ENCODE measurements at regions not wholly inside any gene's neighbourhood (a gene's known extent, or its start where the extent isn't known, plus 50 kb on each side); places are given as distances from the start of the nearest gene placed in this dataset.
"Not testable (repeated sequence)": the region's sequence is repeated elsewhere in the genome, so short reads cannot be mapped to it uniquely, and the experiment has no call there.

DNA sequence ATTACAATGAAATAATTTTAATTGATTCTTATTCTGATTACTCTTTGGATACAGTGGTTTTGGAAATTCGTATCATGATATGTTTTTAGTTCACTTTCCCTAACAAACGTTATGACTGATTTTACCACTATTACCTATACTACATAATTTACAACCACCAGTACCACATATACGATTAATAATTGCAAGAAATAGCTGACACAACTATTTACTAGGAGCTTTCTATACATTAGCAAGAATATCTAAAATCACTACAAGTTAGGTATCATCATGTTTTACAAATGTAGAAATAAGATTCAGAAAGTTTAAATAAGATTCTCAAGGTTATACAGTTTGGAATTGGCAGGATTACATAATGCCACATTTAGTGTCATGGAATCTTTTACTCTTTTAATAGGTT is 1401.1 kb upstream of the RAG2 start:
- Histone ChIP-seq H3K4me1 (ENCODE audit: insufficient read depth, low read length) (no peaks in the 10 kb centered on the region), H3K27me3 (ENCODE audit: control insufficient read depth in 1 of 2, insufficient read depth in 2 of 2, low read length in 2 of 2) (no peaks in the 10 kb centered on the region), H3K27ac (ENCODE audit: low read depth, low read length) (no peak overlapping the region), H3K9ac (ENCODE audit: low read length) (no peak overlapping the region), H3K36me3 (ENCODE audit: insufficient read depth, low read length) (no peaks in the 10 kb centered on the region), H3K4me3 (ENCODE audit: low read depth in 1 of 2, low read length in 2 of 2) (no peak overlapping the region), H3K9me3 (ENCODE audit: low read length) (no peaks in the 10 kb centered on the region)

DNA sequence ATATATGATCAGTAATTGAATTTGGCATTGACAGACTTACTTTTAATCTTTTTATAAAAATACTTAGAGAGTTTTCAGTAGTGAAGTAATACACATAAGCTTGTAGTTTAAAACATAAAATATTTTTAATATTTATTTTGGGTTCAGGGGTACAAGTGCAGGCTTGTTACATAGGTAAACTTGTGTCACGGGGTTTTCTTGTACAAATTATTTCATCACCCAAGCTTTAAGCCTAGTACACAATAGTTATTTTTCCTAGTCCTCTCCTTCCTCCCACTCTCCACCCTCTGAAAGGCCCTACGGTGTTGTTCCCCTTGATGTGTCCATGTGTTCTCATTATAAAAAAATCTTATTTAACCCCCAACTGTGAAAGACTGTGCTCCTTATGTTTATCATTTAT is 1397.8 kb upstream of the RAG2 start:
- H3K9me3 ChIP-seq (ENCODE audit: low read length): no peaks in the 10 kb centered on the region
- no peaks in the 10 kb centered on the region for H3K36me3 ChIP-seq (ENCODE audit: insufficient read depth, low read length)
- no peaks in the 10 kb centered on the region for H3K4me1 ChIP-seq (ENCODE audit: insufficient read depth, low read length)
- no peak overlapping the region for H3K9ac ChIP-seq (ENCODE audit: low read length)
- no peak overlapping the region for H3K4me3 ChIP-seq (ENCODE audit: low read depth in 1 of 2, low read length in 2 of 2)
- no peaks in the 10 kb centered on the region for H3K27me3 ChIP-seq (ENCODE audit: control insufficient read depth in 1 of 2, insufficient read depth in 2 of 2, low read length in 2 of 2)
- no peak overlapping the region for H3K27ac ChIP-seq (ENCODE audit: low read depth, low read length)

DNA sequence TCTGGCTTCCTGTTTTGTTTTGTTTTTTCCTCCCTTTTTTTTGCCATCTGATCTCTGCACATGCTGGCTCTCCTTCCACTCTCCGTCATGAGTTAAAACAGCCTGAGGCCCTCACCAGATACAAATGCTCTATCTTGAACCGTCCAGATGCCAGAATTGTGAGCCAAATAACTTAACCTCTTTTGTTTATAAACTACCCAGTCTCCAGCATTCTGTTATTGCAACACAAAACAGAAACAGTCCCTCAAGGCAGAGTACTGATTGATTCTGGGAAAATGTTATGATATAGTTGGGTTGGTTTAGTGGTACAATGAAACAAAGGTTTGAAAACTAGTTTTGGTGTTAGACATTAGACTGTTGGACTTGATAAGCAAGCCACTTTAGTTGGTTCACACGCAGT is 1390.0 kb upstream of the RAG2 start:
- Histone ChIP-seq H3K27ac (ENCODE audit: low read depth, low read length) (no peak overlapping the region), H3K36me3 (ENCODE audit: insufficient read depth, low read length) (no peaks in the 10 kb centered on the region)

DNA sequence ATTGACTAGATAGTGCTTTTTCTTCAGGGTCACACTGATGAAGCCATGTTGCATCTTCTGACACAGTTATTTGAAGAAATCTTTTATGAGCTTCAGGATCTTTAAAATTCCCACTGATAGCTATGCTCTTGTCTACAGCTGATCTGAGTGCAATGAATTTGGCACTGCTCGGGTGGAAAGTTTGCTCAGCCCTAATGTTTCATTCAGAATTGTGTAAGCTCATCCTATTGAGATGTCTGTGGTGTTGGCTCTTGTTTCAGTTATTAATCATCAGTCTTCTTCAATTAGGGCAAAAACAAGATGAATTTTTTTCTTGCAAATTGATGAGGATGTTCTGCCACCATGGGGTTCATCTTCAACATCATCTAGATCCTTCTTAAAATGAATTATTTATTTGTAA is 1387.0 kb upstream of the RAG2 start:
- Histone ChIP-seq H3K27ac (ENCODE audit: low read depth, low read length) (no peak overlapping the region), H3K36me3 (ENCODE audit: insufficient read depth, low read length) (no peaks in the 10 kb centered on the region), H3K4me1 (ENCODE audit: insufficient read depth, low read length) (no peaks in the 10 kb centered on the region), H3K9ac (ENCODE audit: low read length) (no peak overlapping the region), H3K9me3 (ENCODE audit: low read length) (no peaks in the 10 kb centered on the region), H3K4me3 (ENCODE audit: low read depth in 1 of 2, low read length in 2 of 2) (no peak overlapping the region), H3K27me3 (ENCODE audit: control insufficient read depth in 1 of 2, insufficient read depth in 2 of 2, low read length in 2 of 2) (no peaks in the 10 kb centered on the region)

More for the DNA sequence above, 1390.0 kb upstream of the RAG2 start:
- H3K27me3 ChIP-seq (ENCODE audit: control insufficient read depth in 1 of 2, insufficient read depth in 2 of 2, low read length in 2 of 2): no peaks in the 10 kb centered on the region
- no peaks in the 10 kb centered on the region for H3K9me3 ChIP-seq (ENCODE audit: low read length)
- no peak overlapping the region for H3K9ac ChIP-seq (ENCODE audit: low read length)
- no peak overlapping the region for H3K4me3 ChIP-seq (ENCODE audit: low read depth in 1 of 2, low read length in 2 of 2)
- H3K4me1 ChIP-seq (ENCODE audit: insufficient read depth, low read length): no peaks in the 10 kb centered on the region

DNA sequence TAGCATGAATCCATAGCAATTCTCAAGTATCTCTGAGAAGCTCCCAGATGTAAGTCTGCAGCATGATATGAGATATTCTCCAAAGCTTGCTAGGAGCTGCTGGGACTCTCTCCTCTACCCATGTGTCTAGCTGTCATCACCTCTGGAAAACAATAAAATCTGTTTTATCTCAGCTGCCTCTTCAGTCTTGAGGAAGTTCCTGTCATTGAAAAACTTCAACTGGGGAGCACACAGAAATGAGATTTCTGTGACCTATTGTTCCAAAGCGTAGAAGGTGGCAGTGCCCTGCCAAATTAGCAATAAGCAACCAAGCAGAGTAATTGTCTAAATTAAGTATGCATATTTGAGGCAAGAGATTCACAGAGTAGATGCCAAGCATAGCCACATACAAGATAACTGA is 1380.6 kb upstream of the RAG2 start:
- Histone ChIP-seq H3K36me3 (ENCODE audit: insufficient read depth, low read length) (no peaks in the 10 kb centered on the region), H3K9ac (ENCODE audit: low read length) (no peak overlapping the region), H3K9me3 (ENCODE audit: low read length) (no peaks in the 10 kb centered on the region), H3K27me3 (ENCODE audit: control insufficient read depth in 1 of 2, insufficient read depth in 2 of 2, low read length in 2 of 2) (no peaks in the 10 kb centered on the region), H3K4me1 (ENCODE audit: insufficient read depth, low read length) (no peaks in the 10 kb centered on the region), H3K27ac (ENCODE audit: low read depth, low read length) (no peak overlapping the region), H3K4me3 (ENCODE audit: low read depth in 1 of 2, low read length in 2 of 2) (no peak overlapping the region)

GRCh38 chr11:37973941-37974340 is 1375.9 kb upstream of the RAG2 start:
- Histone ChIP-seq H3K9ac (ENCODE audit: low read length) (no peak overlapping the region), H3K4me1 (ENCODE audit: insufficient read depth, low read length) (no peaks in the 10 kb centered on the region), H3K9me3 (ENCODE audit: low read length) (no peaks in the 10 kb centered on the region), H3K36me3 (ENCODE audit: insufficient read depth, low read length) (no peaks in the 10 kb centered on the region), H3K27me3 (ENCODE audit: control insufficient read depth in 1 of 2, insufficient read depth in 2 of 2, low read length in 2 of 2) (no peaks in the 10 kb centered on the region), H3K4me3 (ENCODE audit: low read depth in 1 of 2, low read length in 2 of 2) (no peak overlapping the region), H3K27ac (ENCODE audit: low read depth, low read length) (no peak overlapping the region)

DNA sequence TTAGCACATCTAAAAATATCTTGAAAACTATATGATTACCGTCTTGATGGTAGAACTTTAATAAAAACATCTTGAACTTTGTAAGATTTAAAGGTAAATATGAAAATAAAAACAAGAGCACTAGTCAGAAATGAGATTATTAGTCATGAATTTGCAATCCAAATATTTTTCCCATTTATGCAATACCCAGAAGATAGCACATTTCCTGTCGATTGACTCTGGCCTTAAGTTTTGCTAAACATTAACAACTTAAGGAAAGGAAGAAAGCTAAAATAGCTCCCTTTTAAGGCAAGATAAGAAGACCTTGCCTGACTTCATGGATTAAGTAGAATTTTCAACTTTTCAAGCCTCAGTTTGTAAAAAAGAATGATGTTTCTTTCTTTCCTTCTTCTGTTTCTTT is 1374.7 kb upstream of the RAG2 start:
- Histone ChIP-seq H3K27me3 (ENCODE audit: control insufficient read depth in 1 of 2, insufficient read depth in 2 of 2, low read length in 2 of 2) (no peaks in the 10 kb centered on the region), H3K36me3 (ENCODE audit: insufficient read depth, low read length) (no peaks in the 10 kb centered on the region), H3K9ac (ENCODE audit: low read length) (no peak overlapping the region), H3K27ac (ENCODE audit: low read depth, low read length) (no peak overlapping the region), H3K9me3 (ENCODE audit: low read length) (no peaks in the 10 kb centered on the region), H3K4me3 (ENCODE audit: low read depth in 1 of 2, low read length in 2 of 2) (no peak overlapping the region), H3K4me1 (ENCODE audit: insufficient read depth, low read length) (no peaks in the 10 kb centered on the region)

- H3K27ac ChIP-seq (ENCODE audit: low read depth, low read length); H3K4me3 ChIP-seq (ENCODE audit: low read depth in 1 of 2, low read length in 2 of 2); H3K4me1 ChIP-seq (ENCODE audit: insufficient read depth, low read length); H3K27me3 ChIP-seq (ENCODE audit: control insufficient read depth in 1 of 2, insufficient read depth in 2 of 2, low read length in 2 of 2); H3K36me3 ChIP-seq (ENCODE audit: insufficient read depth, low read length); H3K9ac ChIP-seq (ENCODE audit: low read length); H3K9me3 ChIP-seq (ENCODE audit: low read length): not testable (repeated sequence)
These were observed 1371.3 kb upstream of the RAG2 start for GRCh38 chr11:37969336-37969735.

GRCh38 chr11:37968148-37968547 is 1370.1 kb upstream of the RAG2 start:
- H3K27me3 ChIP-seq (ENCODE audit: control insufficient read depth in 1 of 2, insufficient read depth in 2 of 2, low read length in 2 of 2): no peaks in the 10 kb centered on the region
- no peak overlapping the region for H3K4me3 ChIP-seq (ENCODE audit: low read depth in 1 of 2, low read length in 2 of 2)
- no peaks in the 10 kb centered on the region for H3K9me3 ChIP-seq (ENCODE audit: low read length)
- no peaks in the 10 kb centered on the region for H3K36me3 ChIP-seq (ENCODE audit: insufficient read depth, low read length)
- no peaks in the 10 kb centered on the region for H3K4me1 ChIP-seq (ENCODE audit: insufficient read depth, low read length)
- H3K9ac ChIP-seq (ENCODE audit: low read length): no peak overlapping the region
- H3K27ac ChIP-seq (ENCODE audit: low read depth, low read length): no peak overlapping the region

GRCh38 chr11:37967635-37968034 is 1369.6 kb upstream of the RAG2 start:
- Histone ChIP-seq H3K9me3 (ENCODE audit: low read length) (no peaks in the 10 kb centered on the region), H3K36me3 (ENCODE audit: insufficient read depth, low read length) (no peaks in the 10 kb centered on the region), H3K4me1 (ENCODE audit: insufficient read depth, low read length) (no peaks in the 10 kb centered on the region), H3K4me3 (ENCODE audit: low read depth in 1 of 2, low read length in 2 of 2) (no peak overlapping the region), H3K27me3 (ENCODE audit: control insufficient read depth in 1 of 2, insufficient read depth in 2 of 2, low read length in 2 of 2) (no peaks in the 10 kb centered on the region), H3K27ac (ENCODE audit: low read depth, low read length) (no peak overlapping the region), H3K9ac (ENCODE audit: low read length) (no peak overlapping the region)

- no peaks in the 10 kb centered on the region for H3K4me1 ChIP-seq (ENCODE audit: insufficient read depth, low read length)
- H3K4me3 ChIP-seq (ENCODE audit: low read depth in 1 of 2, low read length in 2 of 2): no peak overlapping the region
- H3K27me3 ChIP-seq (ENCODE audit: control insufficient read depth in 1 of 2, insufficient read depth in 2 of 2, low read length in 2 of 2): no peaks in the 10 kb centered on the region
- no peaks in the 10 kb centered on the region for H3K9me3 ChIP-seq (ENCODE audit: low read length)
- H3K9ac ChIP-seq (ENCODE audit: low read length): no peak overlapping the region
- no peak overlapping the region for H3K27ac ChIP-seq (ENCODE audit: low read depth, low read length)
- H3K36me3 ChIP-seq (ENCODE audit: insufficient read depth, low read length): no peaks in the 10 kb centered on the region
These were observed 1365.4 kb upstream of the RAG2 start for GRCh38 chr11:37963440-37963839.

- Histone ChIP-seq H3K27me3 (ENCODE audit: control insufficient read depth in 1 of 2, insufficient read depth in 2 of 2, low read length in 2 of 2) (no peaks in the 10 kb centered on the region), H3K36me3 (ENCODE audit: insufficient read depth, low read length) (no peaks in the 10 kb centered on the region), H3K9me3 (ENCODE audit: low read length) (no peaks in the 10 kb centered on the region), H3K4me1 (ENCODE audit: insufficient read depth, low read length) (no peaks in the 10 kb centered on the region), H3K9ac (ENCODE audit: low read length) (no peak overlapping the region), H3K27ac (ENCODE audit: low read depth, low read length) (no peak overlapping the region), H3K4me3 (ENCODE audit: low read depth in 1 of 2, low read length in 2 of 2) (no peak overlapping the region)
These were observed 1359.7 kb upstream of the RAG2 start for GRCh38 chr11:37957717-37958116.

All from muscle layer of colon (tissue), 2 donors.